ENCODE measurements at regions not wholly inside any gene's neighbourhood (a gene's known extent, or its start where the extent isn't known, plus 50 kb on each side); places are given as distances from the start of the nearest gene placed in this dataset.

GRCh38 chr4:4663028-4663427 lies 121.2 kb upstream of the STX18 start:
- no peak for TF ChIP-seq CTCF (IDR thresholded peaks at IDR 0.05)
- no peak for TF ChIP-seq IRF3 (IDR thresholded peaks at IDR 0.05; ENCODE audit: low read depth, low read length)
- TF ChIP-seq SMC3 (IDR thresholded peaks at IDR 0.05; ENCODE audit: low read depth, low read length), result no peak
- no peak for TF ChIP-seq EZH2phosphoT487 (IDR thresholded peaks at IDR 0.05; ENCODE audit: borderline replicate concordance, low read depth)
- no peak for TF ChIP-seq POLR2AphosphoS5 (IDR thresholded peaks at IDR 0.05; ENCODE audit: low read depth, low read length)
- TF ChIP-seq RCOR1 (IDR thresholded peaks at IDR 0.05; ENCODE audit: low read length), result no peak
- no peak for TF ChIP-seq MAX (IDR thresholded peaks at IDR 0.05; ENCODE audit: low read depth)
- TF ChIP-seq REST (IDR thresholded peaks at IDR 0.05; ENCODE audit: low read depth, low read length), result no peak

All from SK-N-SH (cell line).